ENCODE measurements at regions not wholly inside any gene's neighbourhood (a gene's known extent, or its start where the extent isn't known, plus 50 kb on each side); places are given as distances from the start of the nearest gene placed in this dataset.

- DNase-seq (ENCODE audit: low spot score) = no peak
These were observed 361.2 kb downstream of the SEC14L1 start for GRCh38 chr17:77501751-77502625.

DNA sequence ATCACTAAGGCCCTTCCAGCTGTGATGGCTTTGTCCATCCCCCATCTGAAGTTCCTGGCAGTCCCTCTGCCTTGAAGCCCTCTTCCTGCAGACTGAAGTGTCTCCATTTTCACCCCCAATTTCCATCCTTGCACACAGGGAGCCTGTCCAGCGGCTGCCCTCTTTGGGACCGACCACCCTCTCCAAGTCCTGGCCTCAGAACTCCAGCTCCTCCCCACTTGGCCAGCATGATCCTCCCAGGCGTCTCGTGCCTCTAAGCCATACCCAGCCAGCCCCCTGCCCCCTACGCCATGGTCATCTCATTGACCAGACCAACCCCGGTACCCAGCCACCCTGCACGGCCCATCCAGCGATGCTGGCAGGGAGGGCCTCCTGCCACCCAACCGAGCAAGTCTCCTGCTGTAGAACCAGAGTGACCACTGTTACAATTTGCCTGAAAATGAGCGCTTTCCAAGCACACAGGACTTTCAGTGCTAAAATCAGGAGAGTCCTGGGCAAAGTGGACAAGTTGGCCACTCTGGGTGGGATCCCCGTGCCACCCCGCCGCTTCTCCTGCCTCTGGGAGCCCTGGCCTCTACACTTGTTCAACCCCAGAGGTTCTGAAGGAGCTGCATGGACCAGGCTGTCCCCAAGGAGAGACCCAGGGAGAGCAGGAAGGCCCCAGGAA lies 362.0 kb downstream of the SEC14L1 start:
- DNase-seq (ENCODE audit: low spot score) = no peak

DNA sequence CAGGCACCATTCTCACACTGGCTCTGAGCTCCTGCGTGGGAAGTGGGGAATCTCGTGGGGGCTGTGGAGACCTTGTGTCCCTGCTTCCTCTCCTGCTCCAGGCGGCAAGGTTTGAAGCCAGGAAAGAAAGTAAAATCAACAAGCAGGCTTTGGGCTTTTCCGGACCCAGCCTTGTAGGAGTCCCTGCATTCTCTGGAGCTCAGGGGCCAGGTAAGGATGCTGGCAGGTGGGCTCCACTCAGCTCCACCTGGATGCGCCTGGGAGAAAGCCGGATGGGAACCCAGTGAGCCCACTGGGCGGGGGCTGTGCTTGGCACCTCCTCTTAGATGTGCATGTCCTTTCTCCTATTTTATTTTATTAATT lies 362.5 kb downstream of the SEC14L1 start:
- DNase-seq (ENCODE audit: low spot score) = no peak

GRCh38 chr17:77503916-77504651 lies 363.3 kb downstream of the SEC14L1 start:
- DNase-seq (ENCODE audit: low spot score) = no peak

- no peak for DNase-seq (ENCODE audit: low spot score)
These were observed 363.9 kb downstream of the SEC14L1 start for GRCh38 chr17:77504652-77505155.

GRCh38 chr17:77505181-77505639 lies 364.4 kb downstream of the SEC14L1 start:
- no peak for DNase-seq (ENCODE audit: low spot score)

GRCh38 chr17:77506371-77506991 lies 365.7 kb downstream of the SEC14L1 start:
- no peak for DNase-seq (ENCODE audit: low spot score)

DNA sequence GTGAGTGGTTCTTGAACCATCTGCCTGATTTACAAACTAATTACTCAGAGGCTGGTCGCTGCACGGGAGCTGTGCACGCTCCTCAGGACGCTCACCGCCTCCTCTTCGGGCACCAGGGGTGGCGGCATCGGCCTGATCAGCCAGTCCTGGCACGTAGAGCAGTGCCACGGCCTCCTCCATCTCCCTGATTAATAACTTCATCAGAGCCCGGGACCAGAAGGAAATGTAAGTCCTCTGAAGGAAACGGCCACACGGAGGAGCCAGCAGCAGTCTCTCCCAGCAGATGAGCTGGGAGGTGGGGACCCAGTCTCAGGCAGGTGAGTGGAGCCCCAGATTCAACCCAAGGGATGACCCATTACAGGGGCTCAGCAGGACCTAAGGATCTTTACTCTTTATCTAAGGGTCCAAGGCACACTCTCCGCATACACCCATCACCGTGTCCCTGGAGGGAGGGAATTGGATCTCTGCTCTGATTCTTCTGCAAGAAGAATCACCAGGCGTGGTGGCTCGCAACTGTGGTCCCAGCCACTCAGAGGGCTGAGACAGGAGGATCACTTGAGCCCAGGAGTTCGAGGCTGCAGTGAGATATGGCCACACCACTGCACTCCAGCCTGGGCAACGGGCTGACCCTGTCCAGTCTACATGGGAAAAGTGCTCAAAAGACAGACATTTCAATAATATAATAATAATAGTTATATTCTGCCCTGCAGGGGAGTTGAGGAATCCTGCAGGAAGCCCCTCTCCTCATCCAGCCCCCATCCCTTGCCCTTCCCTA lies 366.5 kb downstream of the SEC14L1 start:
- no peak for DNase-seq (ENCODE audit: low spot score)

- DNase-seq (ENCODE audit: low spot score) = no peak
These were observed 367.4 kb downstream of the SEC14L1 start for GRCh38 chr17:77508047-77508715.

- DNase-seq (ENCODE audit: low spot score) = no peak
These were observed 368.3 kb downstream of the SEC14L1 start for GRCh38 chr17:77509089-77509488.

- no peak for DNase-seq (ENCODE audit: low spot score)
These were observed 368.8 kb downstream of the SEC14L1 start for GRCh38 chr17:77509599-77509998.

DNA sequence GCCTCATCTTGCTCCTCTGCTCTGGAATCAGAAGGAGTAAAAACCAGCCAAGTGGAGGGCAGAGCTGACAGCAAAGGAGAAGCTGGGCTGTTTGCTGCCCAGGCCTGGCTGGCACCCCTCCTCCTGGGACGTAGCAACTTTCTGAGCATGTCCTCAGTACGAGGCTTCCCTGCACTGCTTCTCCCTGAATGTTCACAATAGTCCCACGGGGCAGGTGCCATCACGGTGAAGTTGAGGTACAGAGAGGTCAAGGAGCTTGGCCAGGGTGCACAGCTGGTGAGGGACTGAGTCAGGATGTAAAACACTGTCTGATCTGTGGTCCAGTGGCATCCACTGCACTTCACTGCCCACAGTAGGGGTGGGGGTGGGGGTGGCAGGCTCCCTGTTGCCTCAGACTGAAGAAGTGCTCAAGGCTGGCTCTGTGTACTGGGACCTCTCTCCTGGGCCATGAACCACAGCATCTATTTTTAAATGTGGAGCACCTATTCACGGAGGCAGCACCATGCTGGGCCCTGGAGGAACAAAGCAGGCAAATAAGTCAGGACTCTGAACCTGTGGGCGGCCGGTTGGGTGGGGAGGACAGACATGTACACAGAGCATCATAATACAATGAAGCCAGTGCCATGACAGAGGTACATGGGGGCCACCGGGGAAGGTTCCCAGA lies 369.5 kb downstream of the SEC14L1 start:
- no peak for DNase-seq (ENCODE audit: low spot score)

- DNase-seq (ENCODE audit: low spot score) = no peak
These were observed 370.8 kb downstream of the SEC14L1 start for GRCh38 chr17:77511514-77512061.

DNA sequence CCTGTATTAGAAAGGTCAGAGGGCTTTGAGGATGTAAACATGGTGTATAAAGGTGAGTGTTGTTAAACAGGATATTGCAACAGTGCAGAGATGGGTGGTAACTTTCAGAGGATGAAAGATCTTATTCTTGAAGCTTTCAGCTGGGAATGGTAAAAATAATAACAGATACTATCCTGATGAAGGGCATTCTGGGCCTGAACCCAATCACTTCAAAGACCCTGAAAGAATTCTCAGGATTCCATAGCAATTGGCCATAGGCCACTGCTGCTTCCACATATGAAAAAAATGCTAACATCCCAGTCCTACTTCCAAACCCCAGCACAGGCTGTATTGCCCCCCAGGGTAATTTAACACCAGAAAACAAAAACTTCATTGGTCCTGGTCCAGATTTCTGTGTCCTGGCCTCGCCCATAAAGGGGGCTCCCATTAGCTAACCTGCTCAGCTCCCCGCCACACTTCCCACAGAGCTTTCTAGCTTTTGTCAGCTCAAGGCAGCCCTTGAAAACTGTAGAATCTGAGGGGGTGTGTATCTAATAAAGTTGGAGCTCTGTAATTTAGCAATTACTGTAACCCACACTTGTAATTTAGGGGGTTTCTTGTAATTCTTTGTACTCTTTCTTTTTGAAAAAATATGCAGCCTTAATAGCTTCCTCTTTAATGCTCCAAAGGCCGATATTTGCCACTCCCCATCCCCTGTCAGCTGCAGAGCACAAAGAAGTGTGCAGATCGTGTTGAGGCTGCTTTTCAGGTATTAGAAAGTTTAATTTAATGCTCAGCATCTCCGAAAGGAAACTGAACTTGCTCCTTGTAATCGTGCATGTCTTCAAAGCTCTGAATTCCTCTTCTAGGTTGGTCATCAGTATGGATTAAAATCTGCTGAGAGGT lies 371.5 kb downstream of the SEC14L1 start:
- DNase-seq (ENCODE audit: low spot score) = no peak

DNA sequence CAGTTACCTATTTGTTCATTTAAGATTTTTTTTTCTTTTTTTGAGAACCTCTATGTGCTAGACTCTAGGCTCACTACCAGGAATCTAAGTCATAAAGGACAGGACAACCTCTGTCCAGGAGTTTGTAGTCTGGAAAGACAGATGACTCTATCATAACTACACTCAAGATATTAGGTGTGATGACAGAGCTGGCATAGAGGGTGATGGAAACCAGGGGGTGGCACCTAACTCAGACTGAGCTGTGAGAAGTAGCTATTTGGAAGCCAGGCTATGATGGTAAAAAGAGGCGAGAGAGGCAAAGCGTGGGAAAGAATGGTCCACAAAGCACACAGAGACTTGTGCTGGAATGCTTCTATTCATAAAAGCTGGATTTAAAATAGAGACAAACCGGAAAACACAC lies 372.3 kb downstream of the SEC14L1 start:
- no peak for DNase-seq (ENCODE audit: low spot score)

GRCh38 chr17:77515227-77515626 lies 374.5 kb downstream of the SEC14L1 start:
- no peak for DNase-seq (ENCODE audit: low spot score)

DNA sequence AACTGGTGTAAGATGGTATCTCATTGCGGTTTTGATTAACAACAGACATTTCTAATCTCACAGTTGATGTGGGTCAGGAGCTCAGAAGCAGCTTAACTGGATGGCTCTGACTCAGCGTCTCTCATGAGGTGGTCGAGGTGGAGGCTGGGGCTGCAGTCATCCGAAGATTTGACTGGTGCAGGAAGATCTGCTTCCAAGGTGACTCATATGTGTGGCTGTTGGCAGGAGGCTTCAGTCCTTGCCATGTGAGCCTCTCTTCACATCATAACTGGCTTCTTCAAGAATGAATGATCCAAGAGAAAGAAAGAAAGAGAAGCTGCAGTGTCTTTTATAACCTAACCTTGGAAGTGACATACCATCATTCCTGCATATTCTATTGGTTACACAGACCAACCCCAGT lies 376.1 kb downstream of the SEC14L1 start:
- DNase-seq (ENCODE audit: low spot score) = no peak

- DNase-seq (ENCODE audit: low spot score) = no peak
These were observed 380.3 kb downstream of the SEC14L1 start for GRCh38 chr17:77521076-77521475.

GRCh38 chr17:77523540-77523939 lies 382.8 kb downstream of the SEC14L1 start:
- no peak for DNase-seq (ENCODE audit: low spot score)

All from HuH-7 (cell line).